Neural progenitor cell (in vitro differentiated cells): ENCODE measurements at regions not wholly inside any gene's neighbourhood (a gene's known extent, or its start where the extent isn't known, plus 50 kb on each side); places are given as distances from the start of the nearest gene placed in this dataset.
"Not testable (repeated sequence)": the region's sequence is repeated elsewhere in the genome, so short reads cannot be mapped to it uniquely, and the experiment has no call there.

ENCODE experiments used
- DNase-seq: peaks from one replicate; pipeline ENCODE4 v3.0.0-alpha.2; 2016; ENCODE audit warnings: low spot score
- H2AFZ ChIP-seq: fragments of 200-600 bp; sonication (generic); replicated peaks from 2 replicates; pipeline ENCODE4 v1.6.1; 2016; ENCODE audit warnings: antibody characterized with exemption
- H3F3A ChIP-seq: fragments of 200-600 bp; sonication (generic); 2 replicates; pipeline ENCODE4 v1.6.1; 2016; ENCODE audit warnings: antibody characterized with exemption, low read depth
- H3K27ac ChIP-seq: fragments of 200-600 bp; sonication (generic); 2 replicates; pipeline ENCODE4 v1.5.1; 2016; ENCODE audit warnings: mild to moderate bottlenecking
- H3K27me3 ChIP-seq: fragments of 200-600 bp; sonication (generic); 2 replicates; pipeline ENCODE4 v1.6.1; 2016; ENCODE audit warnings: mild to moderate bottlenecking, moderate library complexity
- H3K36me3 ChIP-seq: fragments of 200-600 bp; sonication (generic); 2 replicates; pipeline ENCODE4 v1.5.1; 2016
- H3K4me1 ChIP-seq: fragments of 200-600 bp; sonication (generic); 2 replicates; pipeline ENCODE4 v1.6.1; 2016; ENCODE audit warnings: mixed run types
- H3K4me2 ChIP-seq: fragments of 200-600 bp; sonication (generic); 2 replicates; pipeline ENCODE4 v1.6.1; 2016
- H3K4me3 ChIP-seq: fragments of 200-600 bp; sonication (generic); 2 replicates; pipeline ENCODE4 v1.5.1; 2016
- H3K79me2 ChIP-seq: fragments of 200-600 bp; sonication (generic); 2 replicates; pipeline ENCODE4 v1.6.1; 2016; ENCODE audit warnings: low read depth
- H3K9ac ChIP-seq: fragments of 200-600 bp; sonication (generic); 2 replicates; pipeline ENCODE4 v1.6.1; 2016
- H3K9me3 ChIP-seq: fragments of 200-600 bp; sonication (generic); 2 replicates; pipeline ENCODE4 v1.5.1; 2016; ENCODE audit warnings: low read depth
- H4K20me1 ChIP-seq: fragments of 200-600 bp; sonication (generic); 2 replicates; pipeline ENCODE4 v1.6.1; 2016; ENCODE audit warnings: low read depth
- H3K27ac Mint-ChIP-seq: 3 replicates; pipeline ENCODE4 v1.8.0; 2021; ENCODE audit warnings: mixed read lengths
- H3K27me3 Mint-ChIP-seq: 2 replicates; pipeline ENCODE4 v1.8.0; 2022; ENCODE audit warnings: low read depth, mild to moderate bottlenecking, inconsistent platforms, moderate library complexity, mixed read lengths; ENCODE audit not compliant: insufficient read depth
- H3K36me3 Mint-ChIP-seq: 3 replicates; pipeline ENCODE4 v1.8.0; 2021; ENCODE audit warnings: mixed read lengths
- H3K4me1 Mint-ChIP-seq: 3 replicates; pipeline ENCODE4 v1.8.0; 2021; ENCODE audit warnings: mixed read lengths
- H3K4me3 Mint-ChIP-seq: 3 replicates; pipeline ENCODE4 v1.8.0; 2021; ENCODE audit warnings: mild to moderate bottlenecking, moderate library complexity, mixed read lengths
- H3K9me3 Mint-ChIP-seq: 3 replicates; pipeline ENCODE4 v1.8.0; 2020; ENCODE audit warnings: mixed read lengths
- EZH2 ChIP-seq: fragments of 200-600 bp; sonication (generic); IDR thresholded peaks from 2 replicates; pipeline ENCODE4 v1.6.1; 2017; ENCODE audit warnings: antibody characterized with exemption, mild to moderate bottlenecking, moderate library complexity
- EZH2phosphoT487 ChIP-seq: fragments of 200-600 bp; sonication (generic); IDR thresholded peaks from 2 replicates; pipeline ENCODE4 v1.6.1; 2017; ENCODE audit warnings: antibody characterized with exemption
- TF ChIP-seq, protein P1 (sequence below): fragments of 200-600 bp; sonication (generic); IDR thresholded peaks from 2 replicates; pipeline ENCODE4 v1.5.1; 2017; ENCODE audit warnings: antibody characterized with exemption, mild to moderate bottlenecking

DNA sequence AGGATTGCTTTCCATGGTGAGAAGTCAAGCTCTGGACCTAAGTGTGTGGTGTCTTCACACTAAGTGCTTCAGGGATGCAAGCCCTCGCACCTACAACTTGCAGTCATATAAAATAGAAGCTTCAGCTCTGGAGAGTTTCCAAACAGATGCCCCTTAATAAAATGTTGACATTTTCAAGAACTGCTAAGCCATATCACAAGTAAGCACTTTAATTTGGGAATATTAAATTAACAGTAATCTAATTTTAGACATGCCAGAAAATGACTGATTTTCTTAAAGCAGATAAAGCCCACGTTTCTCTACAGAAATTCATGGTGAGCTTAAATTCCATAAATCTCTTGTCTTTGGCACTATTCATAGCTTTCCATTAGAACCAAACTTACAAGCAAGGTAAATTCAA is 600.1 kb upstream of the FLRT2 start:
- H3K4me1 Mint-ChIP-seq, result peaks cover 4% of the 10 kb centered on the region
- H3K27me3 Mint-ChIP-seq, result no peaks in the 10 kb centered on the region
- H3K36me3 Mint-ChIP-seq, result no peaks in the 10 kb centered on the region

DNA sequence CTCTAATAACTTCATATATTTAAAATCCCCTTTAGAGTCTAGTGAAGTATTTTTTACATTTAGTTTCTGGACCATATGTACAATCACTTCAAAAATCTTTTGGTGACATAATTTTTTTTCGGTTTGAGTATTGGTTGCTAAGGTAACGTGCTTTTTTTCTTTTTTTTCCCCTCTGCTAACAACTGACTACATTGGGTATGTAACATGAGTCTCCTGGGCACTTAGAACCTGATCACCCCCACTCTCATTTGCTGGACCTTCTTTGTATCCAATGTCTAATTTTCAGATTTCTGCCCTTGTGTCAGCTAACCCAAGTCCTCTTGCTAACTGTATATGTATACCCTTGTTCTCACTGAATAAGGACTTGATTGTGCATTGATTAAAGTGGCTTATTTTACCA is 592.9 kb upstream of the FLRT2 start:
- H3K36me3 Mint-ChIP-seq, result no peaks in the 10 kb centered on the region
- H3K4me3 ChIP-seq, result no peak overlapping the region
- no peak overlapping the region for H3K9ac ChIP-seq
- TF ChIP-seq EZH2 (no peak), EZH2phosphoT487 (no peak)
- TF ChIP-seq, protein P1, sequence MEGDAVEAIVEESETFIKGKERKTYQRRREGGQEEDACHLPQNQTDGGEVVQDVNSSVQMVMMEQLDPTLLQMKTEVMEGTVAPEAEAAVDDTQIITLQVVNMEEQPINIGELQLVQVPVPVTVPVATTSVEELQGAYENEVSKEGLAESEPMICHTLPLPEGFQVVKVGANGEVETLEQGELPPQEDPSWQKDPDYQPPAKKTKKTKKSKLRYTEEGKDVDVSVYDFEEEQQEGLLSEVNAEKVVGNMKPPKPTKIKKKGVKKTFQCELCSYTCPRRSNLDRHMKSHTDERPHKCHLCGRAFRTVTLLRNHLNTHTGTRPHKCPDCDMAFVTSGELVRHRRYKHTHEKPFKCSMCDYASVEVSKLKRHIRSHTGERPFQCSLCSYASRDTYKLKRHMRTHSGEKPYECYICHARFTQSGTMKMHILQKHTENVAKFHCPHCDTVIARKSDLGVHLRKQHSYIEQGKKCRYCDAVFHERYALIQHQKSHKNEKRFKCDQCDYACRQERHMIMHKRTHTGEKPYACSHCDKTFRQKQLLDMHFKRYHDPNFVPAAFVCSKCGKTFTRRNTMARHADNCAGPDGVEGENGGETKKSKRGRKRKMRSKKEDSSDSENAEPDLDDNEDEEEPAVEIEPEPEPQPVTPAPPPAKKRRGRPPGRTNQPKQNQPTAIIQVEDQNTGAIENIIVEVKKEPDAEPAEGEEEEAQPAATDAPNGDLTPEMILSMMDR, result no peak
- no peaks in the 10 kb centered on the region for H3F3A ChIP-seq
- H3K36me3 ChIP-seq, result no peaks in the 10 kb centered on the region
- no peak overlapping the region for H2AFZ ChIP-seq
- no peak overlapping the region for H3K27ac ChIP-seq
- no peak overlapping the region for H3K4me2 ChIP-seq
- H3K4me3 Mint-ChIP-seq, result no peak overlapping the region
- no peak for DNase-seq
- H3K27me3 Mint-ChIP-seq, result peaks cover 3% of the 10 kb centered on the region
- no peaks in the 10 kb centered on the region for H3K9me3 ChIP-seq
- H3K27ac Mint-ChIP-seq, result no peak overlapping the region
- H3K27me3 ChIP-seq, result no peaks in the 10 kb centered on the region
- no peaks in the 10 kb centered on the region for H4K20me1 ChIP-seq
- H3K79me2 ChIP-seq, result no peaks in the 10 kb centered on the region
- H3K9me3 Mint-ChIP-seq, result peaks cover 4% of the 10 kb centered on the region
- H3K4me1 Mint-ChIP-seq, result no peaks in the 10 kb centered on the region
- H3K4me1 ChIP-seq, result no peaks in the 10 kb centered on the region

More for the DNA sequence above, 600.1 kb upstream of the FLRT2 start:
- H3K36me3 ChIP-seq, result no peaks in the 10 kb centered on the region
- no peak for DNase-seq
- no peaks in the 10 kb centered on the region for H3K9me3 ChIP-seq
- no peaks in the 10 kb centered on the region for H4K20me1 ChIP-seq
- no peak overlapping the region for H3K9ac ChIP-seq
- no peaks in the 10 kb centered on the region for H3K27me3 ChIP-seq
- no peaks in the 10 kb centered on the region for H3K79me2 ChIP-seq
- no peaks in the 10 kb centered on the region for H3F3A ChIP-seq
- H3K4me3 ChIP-seq, result no peak overlapping the region
- H3K4me2 ChIP-seq, result no peak overlapping the region
- TF ChIP-seq, protein P1, result no peak
- TF ChIP-seq EZH2phosphoT487 (no peak), EZH2 (no peak)
- H3K27ac Mint-ChIP-seq, result no peak overlapping the region
- no peak overlapping the region for H3K4me3 Mint-ChIP-seq
- peak overlapping the region; percentile 50 for H2AFZ ChIP-seq
- H3K9me3 Mint-ChIP-seq, result peaks cover 4% of the 10 kb centered on the region
- no peaks in the 10 kb centered on the region for H3K4me1 ChIP-seq
- H3K27ac ChIP-seq, result no peak overlapping the region

GRCh38 chr14:84937449-84937848 is 592.5 kb upstream of the FLRT2 start:
- peaks cover 4% of the 10 kb centered on the region for H3K9me3 Mint-ChIP-seq
- Histone ChIP-seq H2AFZ (no peak overlapping the region), H3K4me1 (no peaks in the 10 kb centered on the region), H3K4me2 (no peak overlapping the region), H3K27me3 (no peaks in the 10 kb centered on the region), H3K36me3 (no peaks in the 10 kb centered on the region), H3K27ac (no peak overlapping the region), H3F3A (no peaks in the 10 kb centered on the region), H3K9ac (no peak overlapping the region), H3K9me3 (no peaks in the 10 kb centered on the region), H3K4me3 (no peak overlapping the region), H3K79me2 (no peaks in the 10 kb centered on the region), H4K20me1 (no peaks in the 10 kb centered on the region)
- no peak for DNase-seq
- no peak overlapping the region for H3K27ac Mint-ChIP-seq
- TF ChIP-seq, protein P1, result no peak
- TF ChIP-seq EZH2phosphoT487, result no peak
- no peak for TF ChIP-seq EZH2
- H3K27me3 Mint-ChIP-seq, result peaks cover 3% of the 10 kb centered on the region
- H3K4me1 Mint-ChIP-seq, result no peaks in the 10 kb centered on the region
- H3K36me3 Mint-ChIP-seq, result no peaks in the 10 kb centered on the region
- no peak overlapping the region for H3K4me3 Mint-ChIP-seq

- H3K4me3 ChIP-seq, H3K9me3 Mint-ChIP-seq, H2AFZ ChIP-seq, H3K9ac ChIP-seq, H3K36me3 Mint-ChIP-seq, H4K20me1 ChIP-seq, H3F3A ChIP-seq, H3K4me3 Mint-ChIP-seq, H3K79me2 ChIP-seq, H3K4me1 ChIP-seq, H3K27ac ChIP-seq, H3K27ac Mint-ChIP-seq, H3K36me3 ChIP-seq, H3K4me1 Mint-ChIP-seq, DNase-seq, H3K9me3 ChIP-seq, H3K27me3 Mint-ChIP-seq, H3K27me3 ChIP-seq, H3K4me2 ChIP-seq: not testable (repeated sequence)
Observed at GRCh38 chr14:84944901-84945300, 585.0 kb upstream of the FLRT2 start.
